Type B pancreatic cell (in vitro differentiated cells): ENCODE measurements at regions not wholly inside any gene's neighbourhood (a gene's known extent, or its start where the extent isn't known, plus 50 kb on each side); places are given as distances from the start of the nearest gene placed in this dataset.

ENCODE experiments used
- DNase-seq: peaks from one replicate; pipeline ENCODE4 v3.0.0; 2021; ENCODE audit warnings: mixed read lengths; ENCODE audit not compliant: unreplicated experiment; ENCODE audit errors: extremely low spot score
- H3K27ac Mint-ChIP-seq: 2 replicates; pipeline ENCODE4 v1.8.0; 2021; ENCODE audit warnings: mild to moderate bottlenecking, mixed read lengths
- H3K27me3 Mint-ChIP-seq: 2 replicates; pipeline ENCODE4 v1.8.0; 2021; ENCODE audit warnings: mixed read lengths
- H3K36me3 Mint-ChIP-seq: 2 replicates; pipeline ENCODE4 v1.8.0; 2021; ENCODE audit warnings: mixed read lengths
- H3K4me1 Mint-ChIP-seq: one replicate; pipeline ENCODE4 v1.8.0; 2021; ENCODE audit warnings: mixed read lengths; ENCODE audit not compliant: unreplicated experiment
- H3K4me3 Mint-ChIP-seq: 2 replicates; pipeline ENCODE4 v1.8.0; 2021; ENCODE audit warnings: mild to moderate bottlenecking, mixed read lengths
- H3K9me3 Mint-ChIP-seq: 2 replicates; pipeline ENCODE4 v1.8.0; 2021; ENCODE audit warnings: mixed read lengths
- TF ChIP-seq, protein P1 (sequence below): fragments of 200-600 bp; sonication (generic); conservative IDR thresholded peaks from 2 replicates; pipeline ENCODE4 v1.5.0; 2021; ENCODE audit warnings: antibody characterized with exemption, mild to moderate bottlenecking

DNA sequence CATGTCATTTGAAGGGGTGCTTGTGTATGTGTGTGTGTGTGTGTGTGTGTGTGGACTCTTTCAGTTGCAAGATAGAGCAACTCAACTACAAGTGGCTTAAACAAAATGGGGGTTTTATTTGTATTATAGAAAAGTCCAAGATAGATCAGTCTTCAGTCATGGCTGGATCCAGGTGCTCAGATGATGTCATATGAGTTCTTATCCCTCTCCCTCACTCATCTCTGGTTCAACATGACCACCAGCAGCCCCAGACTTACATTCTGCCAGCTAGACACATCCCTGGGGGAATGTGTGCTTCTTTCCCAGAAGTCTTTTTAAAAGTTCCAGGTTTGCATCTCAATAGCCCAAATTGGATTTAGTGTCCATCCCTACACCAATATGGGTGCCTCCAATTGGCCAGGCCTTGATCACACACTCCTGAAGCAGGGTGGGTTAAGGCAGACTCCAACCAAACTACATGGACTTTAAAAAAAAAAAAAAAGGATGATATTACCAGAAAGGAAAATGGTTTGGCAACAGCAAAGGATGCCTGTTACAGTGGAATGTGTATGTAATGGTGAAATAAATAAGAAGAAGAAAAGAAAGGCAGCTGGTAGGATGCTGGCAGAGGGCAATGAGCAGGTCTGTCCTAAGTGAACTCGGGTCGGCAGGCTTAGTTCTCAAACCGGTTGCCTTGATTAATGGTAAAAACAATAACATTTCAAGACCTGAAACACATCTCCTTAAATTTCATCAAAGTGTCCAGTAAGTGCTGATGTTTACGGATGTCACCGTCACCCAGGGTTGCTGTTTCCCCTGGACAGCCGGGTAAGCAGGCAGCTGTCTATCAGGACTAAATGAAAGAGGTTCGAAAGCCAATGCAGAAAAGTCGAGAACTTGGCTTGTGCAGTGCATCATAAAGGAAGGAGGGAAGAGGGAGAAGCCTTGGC, 107.7 kb downstream of the SMIM20 start:
- no peak for DNase-seq
- H3K27ac Mint-ChIP-seq: peak overlapping the region; percentile 96

DNA sequence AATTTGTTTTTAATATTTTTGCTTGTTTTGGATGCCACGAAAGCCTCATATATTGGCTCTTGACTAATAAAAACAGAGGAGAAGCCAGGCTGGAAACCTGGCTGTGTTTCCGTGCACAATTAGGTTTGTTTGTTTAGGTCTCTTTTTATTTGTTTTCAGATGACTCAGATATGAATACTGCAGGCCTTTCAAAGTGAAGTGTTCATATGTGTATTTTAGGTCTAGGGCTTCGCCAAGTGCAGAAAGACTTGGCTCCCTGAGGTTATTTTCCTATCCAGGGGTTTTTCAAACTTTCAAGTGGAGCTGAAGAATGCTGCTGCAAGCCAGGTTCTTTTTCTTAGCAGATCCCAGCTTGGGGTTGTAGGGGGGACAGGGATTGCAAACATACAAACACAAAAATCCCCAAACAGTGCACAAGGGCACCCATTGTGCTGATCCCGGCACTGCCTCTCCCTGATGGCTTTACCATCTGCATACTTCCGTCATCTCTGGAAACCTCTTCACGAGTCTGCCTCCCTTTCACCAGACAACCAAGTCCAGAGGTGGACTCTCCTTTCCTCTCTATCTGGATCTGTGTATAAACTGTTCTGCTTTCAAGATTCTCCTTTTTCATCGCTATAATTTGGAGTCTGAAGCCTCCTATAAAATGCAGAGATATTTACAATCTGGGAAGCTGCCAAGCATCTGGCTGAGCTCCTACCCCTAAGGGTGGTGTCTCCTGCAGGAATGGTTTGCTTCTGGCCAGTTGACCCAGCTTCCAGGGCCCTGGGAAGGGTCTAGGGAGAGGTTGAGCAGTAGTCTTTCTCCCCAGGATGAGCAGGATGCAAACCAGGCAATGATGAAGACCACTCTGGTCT, 108.6 kb downstream of the SMIM20 start:
- peak overlapping the region; percentile 5 for H3K27ac Mint-ChIP-seq
- H3K4me3 Mint-ChIP-seq: no peak overlapping the region
- TF ChIP-seq, protein P1, sequence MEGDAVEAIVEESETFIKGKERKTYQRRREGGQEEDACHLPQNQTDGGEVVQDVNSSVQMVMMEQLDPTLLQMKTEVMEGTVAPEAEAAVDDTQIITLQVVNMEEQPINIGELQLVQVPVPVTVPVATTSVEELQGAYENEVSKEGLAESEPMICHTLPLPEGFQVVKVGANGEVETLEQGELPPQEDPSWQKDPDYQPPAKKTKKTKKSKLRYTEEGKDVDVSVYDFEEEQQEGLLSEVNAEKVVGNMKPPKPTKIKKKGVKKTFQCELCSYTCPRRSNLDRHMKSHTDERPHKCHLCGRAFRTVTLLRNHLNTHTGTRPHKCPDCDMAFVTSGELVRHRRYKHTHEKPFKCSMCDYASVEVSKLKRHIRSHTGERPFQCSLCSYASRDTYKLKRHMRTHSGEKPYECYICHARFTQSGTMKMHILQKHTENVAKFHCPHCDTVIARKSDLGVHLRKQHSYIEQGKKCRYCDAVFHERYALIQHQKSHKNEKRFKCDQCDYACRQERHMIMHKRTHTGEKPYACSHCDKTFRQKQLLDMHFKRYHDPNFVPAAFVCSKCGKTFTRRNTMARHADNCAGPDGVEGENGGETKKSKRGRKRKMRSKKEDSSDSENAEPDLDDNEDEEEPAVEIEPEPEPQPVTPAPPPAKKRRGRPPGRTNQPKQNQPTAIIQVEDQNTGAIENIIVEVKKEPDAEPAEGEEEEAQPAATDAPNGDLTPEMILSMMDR: no peak
- peaks cover 33% of the 10 kb centered on the region for H3K4me1 Mint-ChIP-seq
- no peaks in the 10 kb centered on the region for H3K36me3 Mint-ChIP-seq
- DNase-seq: no peak
- peaks cover 22% of the 10 kb centered on the region for H3K27me3 Mint-ChIP-seq
- H3K9me3 Mint-ChIP-seq: peaks cover 8% of the 10 kb centered on the region

More for the DNA sequence above, 107.7 kb downstream of the SMIM20 start:
- TF ChIP-seq, protein P1: no peak
- peaks cover 8% of the 10 kb centered on the region for H3K9me3 Mint-ChIP-seq
- H3K27me3 Mint-ChIP-seq: peaks cover 16% of the 10 kb centered on the region
- no peaks in the 10 kb centered on the region for H3K36me3 Mint-ChIP-seq
- peaks cover 33% of the 10 kb centered on the region for H3K4me1 Mint-ChIP-seq
- H3K4me3 Mint-ChIP-seq: no peak overlapping the region

DNA sequence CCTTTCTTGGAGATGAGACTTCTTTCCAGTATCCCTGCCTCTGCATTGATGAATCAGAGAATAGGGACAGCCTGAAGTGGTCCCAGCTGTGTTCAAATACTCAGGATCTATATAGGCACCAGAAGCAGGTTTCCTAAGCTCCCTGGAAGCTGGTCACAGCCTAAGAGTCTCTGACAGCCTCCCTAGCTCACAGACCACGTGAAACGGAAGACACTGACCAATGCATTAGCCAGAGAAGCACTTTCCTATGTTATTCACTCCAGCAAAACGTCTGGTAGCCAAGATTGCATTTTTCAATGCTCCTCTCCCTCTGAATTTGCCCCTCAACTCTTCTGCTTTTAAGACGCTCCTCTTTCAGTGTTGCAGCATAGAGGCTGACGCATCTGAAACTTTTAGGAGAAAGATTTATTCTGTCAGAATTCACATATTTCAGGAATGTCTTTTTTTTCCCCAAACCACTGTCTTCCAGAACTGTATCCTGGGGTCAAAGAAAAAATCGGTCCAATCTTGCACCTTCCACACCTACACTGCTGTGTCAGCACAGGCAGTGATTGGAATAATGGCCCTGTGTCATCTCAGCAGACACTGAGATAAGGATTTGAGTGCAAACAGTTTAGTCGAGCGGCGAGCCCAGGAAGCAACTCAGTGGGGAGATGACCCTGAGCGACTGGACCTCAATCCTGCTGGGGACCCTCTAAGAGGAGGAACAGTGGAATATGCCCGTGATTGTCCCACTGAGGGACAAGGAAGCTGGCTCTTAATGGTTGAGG, 109.4 kb downstream of the SMIM20 start:
- TF ChIP-seq, protein P1: no peak
- H3K27me3 Mint-ChIP-seq: peaks cover 25% of the 10 kb centered on the region
- peak overlapping the region; percentile 39 for H3K27ac Mint-ChIP-seq
- H3K36me3 Mint-ChIP-seq: no peaks in the 10 kb centered on the region
- H3K4me1 Mint-ChIP-seq: peaks cover 33% of the 10 kb centered on the region
- no peak overlapping the region for H3K4me3 Mint-ChIP-seq
- H3K9me3 Mint-ChIP-seq: peaks cover 8% of the 10 kb centered on the region
- no peak for DNase-seq

DNA sequence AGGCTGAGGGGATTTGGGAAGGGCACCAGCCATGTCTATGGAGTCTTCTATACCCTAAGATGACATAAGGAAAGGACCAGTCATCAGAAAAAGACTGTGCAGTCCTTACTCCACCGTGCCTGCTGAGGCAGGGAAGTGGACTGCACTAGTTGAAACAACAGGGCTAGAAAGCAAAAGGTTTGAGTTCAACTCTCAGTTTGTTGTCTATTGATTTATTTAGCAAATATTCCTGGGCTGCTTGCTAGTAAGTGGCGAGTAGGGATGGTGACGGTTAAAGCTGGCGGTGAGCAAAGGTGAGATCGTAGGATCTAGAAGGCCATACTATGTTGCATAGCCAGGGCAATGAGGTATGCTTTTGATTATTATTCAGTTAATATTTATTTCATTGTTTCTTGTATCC, 110.1 kb downstream of the SMIM20 start:
- Mint-ChIP-seq H3K4me3 (no peak overlapping the region), H3K27ac (no peak overlapping the region), H3K36me3 (no peaks in the 10 kb centered on the region), H3K27me3 (peaks cover 25% of the 10 kb centered on the region), H3K4me1 (peaks cover 33% of the 10 kb centered on the region), H3K9me3 (peaks cover 8% of the 10 kb centered on the region)
- no peak for DNase-seq
- TF ChIP-seq, protein P1: no peak

DNA sequence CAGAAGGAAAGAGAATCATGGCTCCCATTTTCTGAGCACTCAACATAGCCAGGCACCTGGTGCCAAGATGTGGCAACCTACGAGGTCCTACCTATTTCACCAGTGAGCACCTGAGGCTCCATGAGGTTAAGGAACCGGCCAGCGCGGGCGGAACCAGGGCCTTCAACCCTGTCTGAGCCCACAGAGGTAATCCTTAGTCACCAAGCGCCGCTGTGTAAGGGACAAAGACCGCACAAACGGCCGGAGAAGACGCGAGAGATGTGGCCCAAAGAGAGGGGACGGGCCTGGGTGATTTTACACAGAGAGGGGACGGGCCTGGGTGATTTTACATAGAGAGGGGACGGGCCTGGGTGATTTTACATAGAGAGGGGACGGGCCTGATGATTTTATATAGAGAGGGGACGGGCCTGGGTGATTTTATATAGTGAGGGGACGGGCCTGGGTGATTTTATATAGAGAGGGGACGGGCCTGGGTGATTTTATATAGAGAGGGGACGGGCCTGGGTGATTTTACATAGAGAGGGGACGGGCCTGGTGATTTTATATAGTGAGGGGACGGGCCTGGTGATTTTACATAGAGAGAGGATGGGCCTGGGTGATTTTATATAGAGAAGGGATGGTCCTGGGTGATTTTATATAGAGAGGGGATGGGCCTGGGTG, 114.2 kb downstream of the SMIM20 start:
- DNase-seq: no peak
- H3K36me3 Mint-ChIP-seq: no peaks in the 10 kb centered on the region
- no peak overlapping the region for H3K27ac Mint-ChIP-seq
- no peaks in the 10 kb centered on the region for H3K9me3 Mint-ChIP-seq
- no peak overlapping the region for H3K4me3 Mint-ChIP-seq
- TF ChIP-seq, protein P1: no peak
- peaks cover 29% of the 10 kb centered on the region for H3K4me1 Mint-ChIP-seq
- H3K27me3 Mint-ChIP-seq: peaks cover 26% of the 10 kb centered on the region
